SK-N-SH treated with all-trans-retinoic acid at 6 μM for 48 hours (cell line): ENCODE measurements at regions not wholly inside any gene's neighbourhood (a gene's known extent, or its start where the extent isn't known, plus 50 kb on each side); places are given as distances from the start of the nearest gene placed in this dataset.

ENCODE experiments used
- ARNTL ChIP-seq: fragments of 450-650 bp; formaldehyde crosslinking; IDR thresholded peaks from 2 replicates; pipeline ENCODE4 v1.5.0; 2020; ENCODE audit warnings: low read depth, mild to moderate bottlenecking, moderate library complexity, borderline replicate concordance
- CSDC2 ChIP-seq: fragments of 250-450 bp; sonication (Bioruptor Pico); IDR thresholded peaks from 2 replicates; pipeline ENCODE4 v1.5.0; 2020; ENCODE audit warnings: mild to moderate bottlenecking, moderate library complexity
- ESRRG ChIP-seq: fragments of 250-450 bp; sonication (Bioruptor Pico); IDR thresholded peaks from 2 replicates; pipeline ENCODE4 v1.6.1; 2021; ENCODE audit warnings: mild to moderate bottlenecking
- GLIS3 ChIP-seq: fragments of 250-450 bp; sonication (Bioruptor Pico); IDR thresholded peaks from 2 replicates; pipeline ENCODE4 v1.5.0; 2020; ENCODE audit warnings: mild to moderate bottlenecking, moderate library complexity
- PPARA ChIP-seq: fragments of 250-450 bp; sonication (Bioruptor Pico); IDR thresholded peaks from 2 replicates; pipeline ENCODE4 v1.5.0; 2020; ENCODE audit warnings: mild to moderate bottlenecking, borderline replicate concordance
- SNAI2 ChIP-seq: fragments of 250-450 bp; sonication (Bioruptor Pico); IDR thresholded peaks from 2 replicates; pipeline ENCODE4 v1.5.0; 2020; ENCODE audit warnings: mild to moderate bottlenecking, moderate library complexity
- TOX ChIP-seq: fragments of 250-450 bp; sonication (Bioruptor Pico); IDR thresholded peaks from 2 replicates; pipeline ENCODE4 v1.8.0; 2021; ENCODE audit warnings: mild to moderate bottlenecking, moderate library complexity, borderline replicate concordance
- ZC3H10 ChIP-seq: fragments of 250-450 bp; sonication (Bioruptor Pico); IDR thresholded peaks from 2 replicates; pipeline ENCODE4 v1.5.1; 2021; ENCODE audit warnings: mild to moderate bottlenecking, moderate library complexity
- ZFP3 ChIP-seq: fragments of 250-450 bp; sonication (Bioruptor Pico); IDR thresholded peaks from 2 replicates; pipeline ENCODE4 v1.5.0; 2020; ENCODE audit warnings: mild to moderate bottlenecking, moderate library complexity
- ZFP30 ChIP-seq: fragments of 450-650 bp; formaldehyde crosslinking; IDR thresholded peaks from 2 replicates; pipeline ENCODE4 v1.5.0; 2022; ENCODE audit warnings: mild to moderate bottlenecking, moderate library complexity
- TF ChIP-seq, protein P1 (sequence below): fragments of 250-450 bp; sonication (Bioruptor Pico); IDR thresholded peaks from 2 replicates; pipeline ENCODE4 v1.8.0; 2020; ENCODE audit warnings: mild to moderate bottlenecking, moderate library complexity, borderline replicate concordance
- TF ChIP-seq, protein P2 (sequence below): fragments of 250-450 bp; sonication (Bioruptor Pico); IDR thresholded peaks from 2 replicates; pipeline ENCODE4 v1.5.1; 2021; ENCODE audit warnings: mild to moderate bottlenecking, moderate library complexity
- TF ChIP-seq, protein P3 (sequence below): fragments of 250-450 bp; sonication (Bioruptor Pico); IDR thresholded peaks from 2 replicates; pipeline ENCODE4 v1.5.0; 2020; ENCODE audit warnings: mild to moderate bottlenecking, moderate library complexity
- TF ChIP-seq, protein P4 (sequence below): fragments of 250-450 bp; sonication (Bioruptor Pico); IDR thresholded peaks from 2 replicates; pipeline ENCODE4 v1.5.1; 2020; ENCODE audit warnings: low read depth, mild to moderate bottlenecking, moderate library complexity

DNA sequence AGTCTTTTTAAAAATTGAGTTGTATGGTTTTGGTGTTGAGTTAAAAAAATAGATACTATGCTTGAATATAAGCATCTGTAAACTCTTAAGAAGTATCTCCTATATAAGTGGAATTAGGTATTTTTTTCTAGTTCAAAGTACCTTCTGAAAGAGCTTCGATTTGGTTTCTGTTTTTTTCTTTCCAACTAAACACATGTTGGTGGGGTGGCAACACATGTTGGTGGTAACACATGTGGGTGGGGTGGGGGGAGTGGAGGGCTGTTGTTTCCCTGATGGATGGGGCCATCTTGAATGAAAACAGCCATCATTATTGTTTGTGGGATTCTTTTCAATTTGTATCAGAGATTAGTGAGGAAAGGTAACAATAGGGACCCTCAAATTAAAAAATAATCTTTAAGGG is 178.9 kb downstream of the STK31 start:
- TF ChIP-seq, protein P1, sequence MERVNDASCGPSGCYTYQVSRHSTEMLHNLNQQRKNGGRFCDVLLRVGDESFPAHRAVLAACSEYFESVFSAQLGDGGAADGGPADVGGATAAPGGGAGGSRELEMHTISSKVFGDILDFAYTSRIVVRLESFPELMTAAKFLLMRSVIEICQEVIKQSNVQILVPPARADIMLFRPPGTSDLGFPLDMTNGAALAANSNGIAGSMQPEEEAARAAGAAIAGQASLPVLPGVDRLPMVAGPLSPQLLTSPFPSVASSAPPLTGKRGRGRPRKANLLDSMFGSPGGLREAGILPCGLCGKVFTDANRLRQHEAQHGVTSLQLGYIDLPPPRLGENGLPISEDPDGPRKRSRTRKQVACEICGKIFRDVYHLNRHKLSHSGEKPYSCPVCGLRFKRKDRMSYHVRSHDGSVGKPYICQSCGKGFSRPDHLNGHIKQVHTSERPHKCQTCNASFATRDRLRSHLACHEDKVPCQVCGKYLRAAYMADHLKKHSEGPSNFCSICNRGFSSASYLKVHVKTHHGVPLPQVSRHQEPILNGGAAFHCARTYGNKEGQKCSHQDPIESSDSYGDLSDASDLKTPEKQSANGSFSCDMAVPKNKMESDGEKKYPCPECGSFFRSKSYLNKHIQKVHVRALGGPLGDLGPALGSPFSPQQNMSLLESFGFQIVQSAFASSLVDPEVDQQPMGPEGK (CRISPR knock-in tag), result no peak
- TF ChIP-seq ZC3H10 (no peak), SNAI2 (CRISPR knock-in tag) (no peak), ZFP30 (no peak), ARNTL (CRISPR knock-in tag) (no peak), ZFP3 (CRISPR knock-in tag) (no peak), TOX (CRISPR knock-in tag) (no peak), ESRRG (CRISPR knock-in tag) (no peak), CSDC2 (CRISPR knock-in tag) (no peak), PPARA (CRISPR knock-in tag) (no peak), GLIS3 (no peak)
- TF ChIP-seq, protein P2, sequence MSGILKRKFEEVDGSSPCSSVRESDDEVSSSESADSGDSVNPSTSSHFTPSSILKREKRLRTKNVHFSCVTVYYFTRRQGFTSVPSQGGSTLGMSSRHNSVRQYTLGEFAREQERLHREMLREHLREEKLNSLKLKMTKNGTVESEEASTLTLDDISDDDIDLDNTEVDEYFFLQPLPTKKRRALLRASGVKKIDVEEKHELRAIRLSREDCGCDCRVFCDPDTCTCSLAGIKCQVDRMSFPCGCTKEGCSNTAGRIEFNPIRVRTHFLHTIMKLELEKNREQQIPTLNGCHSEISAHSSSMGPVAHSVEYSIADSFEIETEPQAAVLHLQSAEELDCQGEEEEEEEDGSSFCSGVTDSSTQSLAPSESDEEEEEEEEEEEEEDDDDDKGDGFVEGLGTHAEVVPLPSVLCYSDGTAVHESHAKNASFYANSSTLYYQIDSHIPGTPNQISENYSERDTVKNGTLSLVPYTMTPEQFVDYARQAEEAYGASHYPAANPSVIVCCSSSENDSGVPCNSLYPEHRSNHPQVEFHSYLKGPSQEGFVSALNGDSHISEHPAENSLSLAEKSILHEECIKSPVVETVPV, result no peak
- TF ChIP-seq, protein P3, sequence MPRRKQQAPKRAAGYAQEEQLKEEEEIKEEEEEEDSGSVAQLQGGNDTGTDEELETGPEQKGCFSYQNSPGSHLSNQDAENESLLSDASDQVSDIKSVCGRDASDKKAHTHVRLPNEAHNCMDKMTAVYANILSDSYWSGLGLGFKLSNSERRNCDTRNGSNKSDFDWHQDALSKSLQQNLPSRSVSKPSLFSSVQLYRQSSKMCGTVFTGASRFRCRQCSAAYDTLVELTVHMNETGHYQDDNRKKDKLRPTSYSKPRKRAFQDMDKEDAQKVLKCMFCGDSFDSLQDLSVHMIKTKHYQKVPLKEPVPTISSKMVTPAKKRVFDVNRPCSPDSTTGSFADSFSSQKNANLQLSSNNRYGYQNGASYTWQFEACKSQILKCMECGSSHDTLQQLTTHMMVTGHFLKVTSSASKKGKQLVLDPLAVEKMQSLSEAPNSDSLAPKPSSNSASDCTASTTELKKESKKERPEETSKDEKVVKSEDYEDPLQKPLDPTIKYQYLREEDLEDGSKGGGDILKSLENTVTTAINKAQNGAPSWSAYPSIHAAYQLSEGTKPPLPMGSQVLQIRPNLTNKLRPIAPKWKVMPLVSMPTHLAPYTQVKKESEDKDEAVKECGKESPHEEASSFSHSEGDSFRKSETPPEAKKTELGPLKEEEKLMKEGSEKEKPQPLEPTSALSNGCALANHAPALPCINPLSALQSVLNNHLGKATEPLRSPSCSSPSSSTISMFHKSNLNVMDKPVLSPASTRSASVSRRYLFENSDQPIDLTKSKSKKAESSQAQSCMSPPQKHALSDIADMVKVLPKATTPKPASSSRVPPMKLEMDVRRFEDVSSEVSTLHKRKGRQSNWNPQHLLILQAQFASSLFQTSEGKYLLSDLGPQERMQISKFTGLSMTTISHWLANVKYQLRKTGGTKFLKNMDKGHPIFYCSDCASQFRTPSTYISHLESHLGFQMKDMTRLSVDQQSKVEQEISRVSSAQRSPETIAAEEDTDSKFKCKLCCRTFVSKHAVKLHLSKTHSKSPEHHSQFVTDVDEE (CRISPR knock-in tag), result no peak
- TF ChIP-seq, protein P4, sequence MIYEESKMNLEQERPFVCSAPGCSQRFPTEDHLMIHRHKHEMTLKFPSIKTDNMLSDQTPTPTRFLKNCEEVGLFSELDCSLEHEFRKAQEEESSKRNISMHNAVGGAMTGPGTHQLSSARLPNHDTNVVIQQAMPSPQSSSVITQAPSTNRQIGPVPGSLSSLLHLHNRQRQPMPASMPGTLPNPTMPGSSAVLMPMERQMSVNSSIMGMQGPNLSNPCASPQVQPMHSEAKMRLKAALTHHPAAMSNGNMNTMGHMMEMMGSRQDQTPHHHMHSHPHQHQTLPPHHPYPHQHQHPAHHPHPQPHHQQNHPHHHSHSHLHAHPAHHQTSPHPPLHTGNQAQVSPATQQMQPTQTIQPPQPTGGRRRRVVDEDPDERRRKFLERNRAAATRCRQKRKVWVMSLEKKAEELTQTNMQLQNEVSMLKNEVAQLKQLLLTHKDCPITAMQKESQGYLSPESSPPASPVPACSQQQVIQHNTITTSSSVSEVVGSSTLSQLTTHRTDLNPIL (CRISPR knock-in tag), result no peak
